ENCODE measurements at regions not wholly inside any gene's neighbourhood (a gene's known extent, or its start where the extent isn't known, plus 50 kb on each side); places are given as distances from the start of the nearest gene placed in this dataset.

- Histone ChIP-seq H3K27me3 (no peaks in the 10 kb centered on the region), H3K36me3 (no peaks in the 10 kb centered on the region), H3K9me3 (no peaks in the 10 kb centered on the region), H3K27ac (no peak overlapping the region), H3K4me3 (no peak overlapping the region), H3K4me1 (no peaks in the 10 kb centered on the region)
- intact Hi-C loops (cut with DNase I; ENCODE audit: low total_unique reads) = no loop called here
- DNase-seq = no peak
- TF ChIP-seq POLR2A (IDR thresholded peaks at IDR 0.05) = no peak
- TF ChIP-seq, protein P1, sequence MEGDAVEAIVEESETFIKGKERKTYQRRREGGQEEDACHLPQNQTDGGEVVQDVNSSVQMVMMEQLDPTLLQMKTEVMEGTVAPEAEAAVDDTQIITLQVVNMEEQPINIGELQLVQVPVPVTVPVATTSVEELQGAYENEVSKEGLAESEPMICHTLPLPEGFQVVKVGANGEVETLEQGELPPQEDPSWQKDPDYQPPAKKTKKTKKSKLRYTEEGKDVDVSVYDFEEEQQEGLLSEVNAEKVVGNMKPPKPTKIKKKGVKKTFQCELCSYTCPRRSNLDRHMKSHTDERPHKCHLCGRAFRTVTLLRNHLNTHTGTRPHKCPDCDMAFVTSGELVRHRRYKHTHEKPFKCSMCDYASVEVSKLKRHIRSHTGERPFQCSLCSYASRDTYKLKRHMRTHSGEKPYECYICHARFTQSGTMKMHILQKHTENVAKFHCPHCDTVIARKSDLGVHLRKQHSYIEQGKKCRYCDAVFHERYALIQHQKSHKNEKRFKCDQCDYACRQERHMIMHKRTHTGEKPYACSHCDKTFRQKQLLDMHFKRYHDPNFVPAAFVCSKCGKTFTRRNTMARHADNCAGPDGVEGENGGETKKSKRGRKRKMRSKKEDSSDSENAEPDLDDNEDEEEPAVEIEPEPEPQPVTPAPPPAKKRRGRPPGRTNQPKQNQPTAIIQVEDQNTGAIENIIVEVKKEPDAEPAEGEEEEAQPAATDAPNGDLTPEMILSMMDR (IDR thresholded peaks at IDR 0.05) = no peak
Measured at GRCh38 chr12:76646366-76646765, 86.8 kb upstream of the OSBPL8 start.

GRCh38 chr12:76649099-76649498 is 89.5 kb upstream of the OSBPL8 start:
- Histone ChIP-seq H3K4me1 (no peaks in the 10 kb centered on the region), H3K27ac (no peak overlapping the region), H3K4me3 (no peak overlapping the region), H3K9me3 (no peaks in the 10 kb centered on the region), H3K36me3 (no peaks in the 10 kb centered on the region), H3K27me3 (no peaks in the 10 kb centered on the region)
- intact Hi-C loops (cut with DNase I; ENCODE audit: low total_unique reads) = no loop called here
- TF ChIP-seq, protein P1 (IDR thresholded peaks at IDR 0.05) = no peak
- no peak for TF ChIP-seq POLR2A (IDR thresholded peaks at IDR 0.05)
- no peak for DNase-seq

DNA sequence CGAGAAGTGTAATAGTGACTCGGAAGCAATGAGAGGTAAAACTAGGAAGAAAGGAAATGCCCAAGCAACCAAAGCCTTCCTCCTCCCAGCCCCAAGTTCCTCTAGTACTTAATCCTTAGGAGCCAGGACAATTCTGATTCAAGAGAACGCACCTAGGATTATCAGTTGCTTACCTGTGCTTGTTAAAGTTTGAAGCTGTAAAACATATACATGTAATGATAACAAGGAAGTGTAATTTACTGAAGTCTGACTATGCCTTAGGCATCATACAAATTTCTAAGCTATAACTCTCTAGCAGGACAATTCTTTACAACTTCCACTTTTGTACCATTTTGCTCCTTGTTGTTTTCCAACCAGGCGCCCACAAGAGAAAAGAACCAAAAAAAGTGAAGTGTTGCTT is 92.8 kb upstream of the OSBPL8 start:
- no peak for DNase-seq
- Histone ChIP-seq H3K9me3 (no peaks in the 10 kb centered on the region), H3K27ac (no peak overlapping the region), H3K4me3 (no peak overlapping the region), H3K36me3 (no peaks in the 10 kb centered on the region), H3K4me1 (no peaks in the 10 kb centered on the region), H3K27me3 (no peaks in the 10 kb centered on the region)
- TF ChIP-seq, protein P1 (IDR thresholded peaks at IDR 0.05) = no peak
- no peak for TF ChIP-seq POLR2A (IDR thresholded peaks at IDR 0.05)
- intact Hi-C loops (cut with DNase I; ENCODE audit: low total_unique reads) = no loop called here

DNA sequence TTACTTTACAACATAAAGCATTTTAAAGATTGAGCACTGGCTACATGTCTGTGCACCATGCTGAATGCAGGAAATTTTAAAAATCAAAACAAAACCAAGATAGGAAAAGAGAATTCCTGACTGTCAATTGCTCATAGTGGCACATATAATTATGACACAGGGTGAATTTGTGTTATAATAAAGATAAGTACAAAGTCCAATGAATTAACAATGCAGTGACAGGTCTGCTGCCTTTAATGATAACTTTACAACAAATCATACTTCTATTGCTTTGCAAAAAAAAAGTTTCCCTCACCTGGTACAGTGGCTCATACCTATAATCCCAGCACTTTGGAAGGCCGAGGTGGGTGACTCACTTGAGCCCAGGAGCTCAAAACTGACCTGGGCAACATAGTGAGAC is 93.8 kb upstream of the OSBPL8 start:
- no peaks in the 10 kb centered on the region for H3K4me1 ChIP-seq
- no peak overlapping the region for H3K4me3 ChIP-seq
- DNase-seq = no peak
- H3K36me3 ChIP-seq = no peaks in the 10 kb centered on the region
- no peak overlapping the region for H3K27ac ChIP-seq
- intact Hi-C loops (cut with DNase I; ENCODE audit: low total_unique reads) = no loop called here
- no peaks in the 10 kb centered on the region for H3K9me3 ChIP-seq
- no peak for TF ChIP-seq POLR2A (IDR thresholded peaks at IDR 0.05)
- TF ChIP-seq, protein P1 (IDR thresholded peaks at IDR 0.05) = no peak
- H3K27me3 ChIP-seq = no peaks in the 10 kb centered on the region

- Histone ChIP-seq H3K4me1 (no peaks in the 10 kb centered on the region), H3K36me3 (no peaks in the 10 kb centered on the region), H3K9me3 (no peaks in the 10 kb centered on the region), H3K4me3 (no peak overlapping the region), H3K27ac (no peak overlapping the region), H3K27me3 (no peaks in the 10 kb centered on the region)
- no peak for DNase-seq
- intact Hi-C loops (cut with DNase I; ENCODE audit: low total_unique reads) = no loop called here
- TF ChIP-seq POLR2A (IDR thresholded peaks at IDR 0.05) = no peak
- TF ChIP-seq, protein P1 (IDR thresholded peaks at IDR 0.05) = no peak
Measured at GRCh38 chr12:76664731-76665130, 99.2 kb upstream of the ZDHHC17 start.
